GM18867 (cell line): ENCODE measurements at regions not wholly inside any gene's neighbourhood (a gene's known extent, or its start where the extent isn't known, plus 50 kb on each side); places are given as distances from the start of the nearest gene placed in this dataset.
A peak's percentile ranks its signal among the peaks of the same experiment; 100 is the strongest.
"Not testable (repeated sequence)": the region's sequence is repeated elsewhere in the genome, so short reads cannot be mapped to it uniquely, and the experiment has no call there.

ENCODE experiments used
- ATAC-seq: cut with Tn5 transposase; IDR thresholded peaks from one replicate; pipeline ENCODE4 v1.9.1; 2021; ENCODE audit warnings: mild to moderate bottlenecking, moderate library complexity; ENCODE audit not compliant: unreplicated experiment

DNA sequence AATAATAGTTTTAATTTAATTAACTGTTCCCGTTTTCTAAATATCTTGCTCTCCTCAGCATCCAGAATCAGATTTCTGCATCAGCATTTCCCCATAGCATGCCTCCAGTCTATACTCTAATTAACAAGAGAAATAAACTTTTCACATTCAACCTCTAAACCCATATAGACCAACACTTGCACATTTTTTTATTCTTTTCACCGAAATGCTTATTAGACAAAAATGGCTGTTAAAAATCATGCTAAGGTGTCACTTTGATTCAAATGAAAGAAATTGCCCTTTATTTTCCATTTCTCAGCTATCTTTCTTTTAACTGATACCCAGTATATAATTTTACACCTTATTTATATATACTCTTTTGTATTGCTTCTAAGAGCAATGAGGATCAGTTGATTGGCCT, 1107.1 kb upstream of the EPHA6 start:
- no peak for ATAC-seq

DNA sequence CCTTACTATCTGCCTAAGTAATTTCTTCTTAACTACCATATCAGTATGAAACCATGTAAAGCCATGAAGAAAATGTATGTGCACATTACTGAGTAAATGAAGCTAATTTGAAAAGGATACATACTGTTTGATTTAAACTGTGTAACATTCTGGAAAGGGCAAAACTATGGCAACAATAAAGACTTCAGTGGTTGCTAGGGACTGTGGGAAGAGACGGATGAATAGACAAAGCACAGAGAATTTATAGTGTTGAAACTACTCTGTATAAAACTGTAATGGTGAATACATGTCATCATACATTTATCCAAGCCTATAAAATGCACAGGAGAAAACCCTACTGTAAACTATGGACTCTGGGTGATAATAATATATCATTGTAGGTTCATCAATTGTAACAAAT, 1103.7 kb upstream of the EPHA6 start:
- no peak for ATAC-seq

DNA sequence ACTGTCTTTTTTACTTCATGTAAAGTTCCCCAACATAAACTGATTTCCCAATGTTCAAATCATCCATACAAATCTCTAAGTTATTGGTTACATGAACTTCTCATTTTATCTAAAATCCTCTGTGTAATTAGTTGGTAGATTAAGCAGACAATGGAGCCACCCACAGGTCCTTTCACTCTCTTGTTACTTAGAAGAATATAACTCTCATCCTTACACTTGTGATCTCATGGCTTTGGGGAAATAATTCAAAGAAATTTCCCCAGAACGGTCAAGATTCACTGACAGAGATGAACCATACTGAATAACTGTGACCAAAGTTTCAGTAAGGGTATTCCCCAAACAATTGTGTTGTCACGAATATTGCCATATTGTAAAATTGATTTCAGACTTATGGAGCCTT, 1102.6 kb upstream of the EPHA6 start:
- ATAC-seq, result no peak

- no peak for ATAC-seq
Measured at GRCh38 chr3:95715128-95715527, 1099.3 kb upstream of the EPHA6 start.

DNA sequence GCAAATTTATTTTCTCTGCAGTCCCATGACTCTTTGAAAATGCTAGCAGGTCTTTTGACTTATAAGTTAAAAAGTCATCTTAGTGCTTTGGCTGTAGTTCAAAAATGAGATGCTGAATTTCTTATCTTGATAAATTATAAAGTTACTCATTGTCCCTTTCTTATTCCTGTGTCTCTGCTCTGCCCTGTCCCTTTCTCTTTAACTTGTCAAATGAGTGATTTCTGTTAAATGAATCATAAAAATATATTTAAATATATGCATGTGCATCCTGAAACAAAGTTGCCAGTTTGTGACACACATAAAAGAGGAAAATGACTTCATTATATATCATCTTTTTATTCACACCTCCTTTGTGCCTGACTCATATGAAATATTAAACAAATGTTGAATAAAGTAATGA, 1097.3 kb upstream of the EPHA6 start:
- ATAC-seq, result no peak

DNA sequence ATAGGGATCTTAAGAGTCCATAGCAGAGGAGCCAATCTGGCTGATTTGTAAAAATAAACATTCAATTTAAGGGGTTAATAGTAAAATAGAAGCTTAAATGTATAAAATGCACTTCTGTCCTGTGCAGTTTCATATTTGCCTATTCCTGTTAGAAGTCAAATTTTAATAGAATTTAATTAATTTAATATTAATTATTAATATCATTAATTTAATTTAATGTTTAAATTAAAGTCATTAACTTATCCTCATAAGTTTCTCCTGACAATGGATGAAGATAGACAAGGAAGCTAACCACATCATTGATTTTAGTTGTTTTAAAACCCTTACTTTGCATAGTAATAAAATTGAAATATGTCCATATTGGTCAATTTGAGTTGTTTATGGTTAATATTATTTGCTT, 1096.2 kb upstream of the EPHA6 start:
- no peak for ATAC-seq

GRCh38 chr3:95719481-95719880, 1094.9 kb upstream of the EPHA6 start:
- ATAC-seq, result no peak

DNA sequence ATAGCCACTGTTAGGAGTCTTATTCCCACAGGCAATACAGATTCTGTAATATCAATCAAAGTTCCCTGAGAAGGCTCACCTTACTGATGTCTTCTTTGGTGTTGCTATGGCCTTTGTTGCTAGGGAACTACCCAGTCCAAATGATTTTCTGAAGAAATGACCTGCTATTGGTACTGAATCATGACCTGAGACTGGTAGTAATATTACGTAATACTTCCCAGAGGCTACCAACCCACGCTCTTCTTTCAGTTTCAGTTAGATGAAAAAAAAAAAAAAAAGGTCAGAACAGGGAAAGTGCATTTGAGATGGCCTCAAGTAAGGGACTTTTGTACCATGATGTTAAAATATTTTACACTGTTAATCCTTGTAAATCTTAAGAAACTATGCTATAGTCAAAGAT, 1092.5 kb upstream of the EPHA6 start:
- peak; percentile 96 for ATAC-seq

DNA sequence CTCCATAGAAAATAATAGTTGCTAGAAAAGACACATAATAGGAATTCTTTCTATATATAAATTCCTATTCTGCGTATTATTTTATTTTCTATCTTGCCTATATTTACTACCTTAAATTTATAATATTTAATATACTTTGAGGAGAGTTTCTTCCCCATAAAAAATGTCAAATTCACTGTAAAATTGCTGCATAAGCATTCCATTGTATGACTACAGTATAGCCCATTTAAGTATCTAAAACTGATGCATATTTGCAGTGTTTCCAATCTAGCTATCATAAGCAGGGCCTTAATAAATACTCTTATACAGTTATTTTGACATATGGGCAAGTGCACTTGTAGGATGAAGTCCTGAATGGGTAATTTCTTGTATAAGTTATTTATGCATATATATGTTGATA, 1088.6 kb upstream of the EPHA6 start:
- ATAC-seq, result no peak

DNA sequence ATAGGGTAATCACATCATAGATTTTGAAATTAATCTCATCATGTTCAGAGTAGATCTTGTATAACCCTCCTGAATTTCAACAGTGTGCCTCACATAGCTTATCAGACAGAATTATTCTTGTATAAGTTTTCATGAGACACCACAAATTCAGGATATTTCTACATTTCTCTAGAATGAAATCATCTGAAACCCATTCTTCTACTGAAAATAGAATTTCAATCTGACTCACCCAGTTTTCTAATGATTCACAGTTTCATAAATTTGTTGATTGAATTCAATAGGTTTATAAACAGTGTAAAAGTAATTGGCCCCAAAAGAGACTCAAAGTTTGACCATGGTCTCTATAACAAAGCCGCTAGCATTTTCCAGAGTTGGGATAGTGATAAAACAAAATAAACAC, 1082.6 kb upstream of the EPHA6 start:
- ATAC-seq, result no peak

- no peak for ATAC-seq
Measured at GRCh38 chr3:95733336-95733735, 1081.1 kb upstream of the EPHA6 start.

DNA sequence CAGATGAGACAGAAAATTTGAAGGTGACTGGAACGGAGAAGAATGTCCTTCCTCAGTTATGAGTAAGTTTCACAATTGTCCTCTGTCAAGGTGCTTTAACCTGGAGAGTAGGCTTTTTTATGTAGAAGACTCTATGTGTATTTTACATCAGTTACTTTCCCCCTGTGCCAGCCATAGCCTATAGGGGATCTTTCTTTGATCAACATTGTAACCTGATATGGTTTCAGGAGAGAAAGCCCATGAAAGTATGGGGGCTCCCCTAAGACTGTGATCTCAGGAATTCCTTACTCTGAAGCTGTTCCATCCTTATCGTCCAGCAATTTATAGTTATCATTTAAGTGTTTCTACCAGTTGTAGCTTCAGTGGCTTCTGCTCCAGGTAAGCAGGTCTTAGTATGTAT, 1076.3 kb upstream of the EPHA6 start:
- no peak for ATAC-seq

- not testable (repeated sequence) for ATAC-seq
Measured at GRCh38 chr3:95744896-95745295, 1069.5 kb upstream of the EPHA6 start.

GRCh38 chr3:95750097-95750496, 1064.3 kb upstream of the EPHA6 start:
- no peak for ATAC-seq

- no peak for ATAC-seq
Measured at GRCh38 chr3:95751509-95751908, 1062.9 kb upstream of the EPHA6 start.

- ATAC-seq, result peak; percentile 50
Measured at GRCh38 chr3:95752199-95752598, 1062.2 kb upstream of the EPHA6 start.

DNA sequence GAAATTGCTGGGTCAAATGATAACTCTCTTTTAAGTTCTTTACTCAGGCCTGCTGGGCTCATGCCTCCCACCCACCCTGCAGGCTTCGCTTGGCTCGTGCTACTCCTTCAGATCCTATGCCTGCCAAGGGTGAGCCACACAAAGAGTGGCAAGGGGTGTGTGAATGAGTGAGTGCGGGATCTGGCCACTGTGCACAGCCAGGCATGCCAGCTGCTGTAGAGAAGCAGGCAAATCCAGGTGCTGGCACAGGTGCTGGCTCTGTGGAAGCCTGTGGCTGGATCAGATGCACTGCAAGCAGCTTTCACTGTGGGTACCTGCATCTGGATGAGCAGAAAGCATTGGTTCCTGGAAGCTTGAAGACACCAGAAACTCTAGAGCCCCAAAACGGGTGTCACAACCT, 1055.7 kb upstream of the EPHA6 start:
- no peak for ATAC-seq

- ATAC-seq, result no peak
Measured at GRCh38 chr3:95759614-95760301, 1054.6 kb upstream of the EPHA6 start.

GRCh38 chr3:95775486-95776094, 1038.8 kb upstream of the EPHA6 start:
- ATAC-seq, result no peak

DNA sequence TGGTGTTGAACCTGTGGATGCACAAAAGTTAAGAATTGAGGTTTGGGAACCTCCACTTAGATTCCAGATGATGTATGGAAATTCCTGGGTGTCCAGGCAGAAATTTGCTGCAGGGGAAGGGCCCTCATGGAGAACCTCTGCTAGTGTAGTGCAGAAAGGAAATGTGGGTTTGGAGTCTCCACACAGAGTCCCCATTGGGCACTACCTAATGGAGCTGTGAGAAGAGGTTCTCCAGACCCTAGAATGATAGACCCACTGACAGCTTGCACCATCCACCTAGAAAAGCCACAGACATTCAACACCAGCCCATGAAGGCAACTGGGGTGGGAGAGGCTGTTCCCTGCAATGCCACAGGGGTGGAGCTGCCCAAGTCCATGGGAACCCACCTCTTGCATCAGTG, 1032.8 kb upstream of the EPHA6 start:
- no peak for ATAC-seq

GRCh38 chr3:95789111-95789510, 1025.3 kb upstream of the EPHA6 start:
- no peak for ATAC-seq

- no peak for ATAC-seq
Measured at GRCh38 chr3:95797081-95797480, 1017.3 kb upstream of the EPHA6 start.

DNA sequence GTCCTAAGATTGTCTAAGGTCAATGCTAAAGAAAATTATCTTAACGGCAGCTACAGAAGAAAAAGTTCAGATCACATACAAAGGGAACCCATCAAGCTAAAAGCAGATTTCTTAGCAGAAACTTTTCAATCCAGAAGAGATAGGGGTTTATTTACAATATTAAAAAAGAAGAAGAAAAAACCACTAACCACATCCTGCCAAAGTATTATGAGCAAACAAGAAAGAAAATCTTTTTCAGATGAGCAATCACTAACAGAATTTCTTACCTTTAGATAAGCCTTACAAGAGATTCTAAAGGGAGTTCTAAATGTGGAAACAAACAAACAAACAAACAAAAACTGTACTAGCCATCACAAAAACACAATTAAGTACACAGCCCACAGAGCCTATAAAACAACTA, 1015.8 kb upstream of the EPHA6 start:
- no peak for ATAC-seq
